Omental fat pad (tissue), 3 donors: ENCODE measurements at regions not wholly inside any gene's neighbourhood (a gene's known extent, or its start where the extent isn't known, plus 50 kb on each side); places are given as distances from the start of the nearest gene placed in this dataset.
A peak's percentile ranks its signal among the peaks of the same experiment; 100 is the strongest.

Source experiments
- ATAC-seq: fragments of 150-250 bp; one replicate; pipeline ENCODE4 v1.9.1; 2016; ENCODE audit warnings: mild to moderate bottlenecking, moderate library complexity; ENCODE audit not compliant: low FRiP score
- DNase-seq: peaks from one replicate; pipeline ENCODE4 v3.0.0-alpha.2; 2019; ENCODE audit warnings: low spot score
- CTCF ChIP-seq, 3 donors: fragments of 450-650 bp; IDR thresholded peaks; one replicate each; pipeline ENCODE4 v1.5.1; 2016 to 2017; ENCODE audit warnings: antibody characterized with exemption in 3 of 3, mild to moderate bottlenecking in 3 of 3, moderate library complexity in 2 of 3

GRCh38 chr18:45334191-45334590 lies 281.1 kb upstream of the SLC14A2 start:
- ATAC-seq (no peak), DNase-seq (no peak)
- TF ChIP-seq CTCF (IDR thresholded peaks at IDR 0.05) = no peak

GRCh38 chr18:45335282-45336043 lies 279.8 kb upstream of the SLC14A2 start:
- no peak for DNase-seq
- no peak for TF ChIP-seq CTCF (IDR thresholded peaks at IDR 0.05)
- peak; percentile 72 for ATAC-seq

- TF ChIP-seq CTCF (IDR thresholded peaks at IDR 0.05) = no peak
- no peak for ATAC-seq
- no peak for DNase-seq
Observed at GRCh38 chr18:45336448-45336847, 278.8 kb upstream of the SLC14A2 start.

GRCh38 chr18:45337477-45337876 lies 277.8 kb upstream of the SLC14A2 start:
- no peak for ATAC-seq
- no peak for TF ChIP-seq CTCF (IDR thresholded peaks at IDR 0.05)
- DNase-seq = no peak

- TF ChIP-seq CTCF (IDR thresholded peaks at IDR 0.05) = no peak
- peak; percentile 67 for ATAC-seq
- no peak for DNase-seq
Observed at GRCh38 chr18:45339810-45340550, 275.3 kb upstream of the SLC14A2 start.

- DNase-seq = no peak
- TF ChIP-seq CTCF (IDR thresholded peaks at IDR 0.05) = no peak
- ATAC-seq = no peak
Observed at GRCh38 chr18:45340884-45341283, 274.4 kb upstream of the SLC14A2 start.

- TF ChIP-seq CTCF (IDR thresholded peaks at IDR 0.05) = no peak
- ATAC-seq (no peak), DNase-seq (no peak)
Observed at GRCh38 chr18:45341454-45341853, 273.8 kb upstream of the SLC14A2 start.
